Activated CD4-positive, alpha-beta T cell treated with anti-CD3 and anti-CD28 coated beads, Interleukin-10, Interleukin-2, amounts not matched to agents 100 ng/mL and 50 ng/mL, durations not matched to agents 16 hours and 8 hours (primary cell): ENCODE measurements at regions not wholly inside any gene's neighbourhood (a gene's known extent, or its start where the extent isn't known, plus 50 kb on each side); places are given as distances from the start of the nearest gene placed in this dataset.
"Not testable (repeated sequence)": the region's sequence is repeated elsewhere in the genome, so short reads cannot be mapped to it uniquely, and the experiment has no call there.

Experiments used
- DNase-seq: peaks from one replicate; pipeline ENCODE4 v3.0.0-alpha.2; 2020

- DNase-seq, result no peak
Observed at GRCh38 chr14:101251812-101252442, 309.4 kb upstream of the DIO3 start.

DNA sequence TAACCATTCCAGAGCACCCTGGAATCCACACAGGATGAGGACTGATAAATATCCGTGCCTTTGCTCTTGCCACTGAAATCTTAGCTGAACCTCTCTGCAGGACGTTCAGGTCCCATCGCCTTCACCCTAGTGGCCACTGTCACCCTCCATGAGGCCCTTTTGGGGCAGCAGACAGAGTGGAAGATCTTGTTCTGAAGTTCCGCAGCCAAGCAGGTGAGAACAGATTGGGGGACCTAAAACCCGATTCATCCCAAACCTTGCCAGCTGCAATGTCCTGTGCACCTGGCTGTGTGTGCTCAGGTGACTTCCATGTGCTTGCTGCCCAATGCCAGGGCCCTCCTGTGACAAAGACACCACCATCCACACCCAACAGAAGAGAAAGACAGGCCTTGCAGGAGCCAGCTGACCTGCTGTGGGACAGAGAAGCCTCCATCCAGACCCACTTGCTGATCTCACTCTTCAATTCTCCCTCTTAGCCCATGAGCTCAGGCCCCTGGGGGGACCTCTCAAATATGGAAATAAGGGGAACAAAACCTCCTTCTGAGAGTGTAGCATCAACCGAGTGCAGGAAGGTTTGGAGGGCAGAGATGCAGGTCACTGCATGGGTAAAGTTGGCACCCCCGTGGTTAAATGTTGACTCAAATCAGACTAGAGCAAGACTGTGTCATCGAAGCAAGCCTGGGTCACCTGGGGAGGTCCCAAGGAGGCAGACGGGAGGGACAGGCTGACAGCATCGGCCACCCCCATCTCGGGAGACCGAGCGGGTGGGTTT, 308.7 kb upstream of the DIO3 start:
- DNase-seq, result no peak

- no peak for DNase-seq
Observed at GRCh38 chr14:101253948-101254347, 307.3 kb upstream of the DIO3 start.

GRCh38 chr14:101254805-101255764, 306.2 kb upstream of the DIO3 start:
- DNase-seq, result no peak

- DNase-seq, result no peak
Observed at GRCh38 chr14:101255765-101256125, 305.6 kb upstream of the DIO3 start.

GRCh38 chr14:101256266-101256665, 305.0 kb upstream of the DIO3 start:
- DNase-seq, result no peak

DNA sequence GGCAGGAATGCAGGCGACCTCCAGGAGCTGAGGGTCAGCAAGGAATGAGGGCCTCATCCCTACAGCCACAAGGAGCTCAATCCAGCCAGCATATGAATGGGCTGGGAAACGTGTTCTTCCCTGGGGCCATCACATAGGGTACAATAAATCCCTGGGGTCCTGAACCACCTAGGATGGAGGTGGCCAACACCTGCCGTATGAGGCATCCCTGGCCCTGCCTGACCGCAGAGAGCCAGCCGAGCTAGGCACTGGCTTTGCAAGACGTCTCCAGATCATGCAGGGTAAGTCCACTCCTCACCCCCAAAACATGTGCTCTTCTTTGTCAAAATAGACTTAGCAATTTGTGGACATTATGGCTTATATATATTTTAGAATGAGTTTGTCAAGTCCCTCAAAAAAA, 303.7 kb upstream of the DIO3 start:
- DNase-seq, result no peak

DNA sequence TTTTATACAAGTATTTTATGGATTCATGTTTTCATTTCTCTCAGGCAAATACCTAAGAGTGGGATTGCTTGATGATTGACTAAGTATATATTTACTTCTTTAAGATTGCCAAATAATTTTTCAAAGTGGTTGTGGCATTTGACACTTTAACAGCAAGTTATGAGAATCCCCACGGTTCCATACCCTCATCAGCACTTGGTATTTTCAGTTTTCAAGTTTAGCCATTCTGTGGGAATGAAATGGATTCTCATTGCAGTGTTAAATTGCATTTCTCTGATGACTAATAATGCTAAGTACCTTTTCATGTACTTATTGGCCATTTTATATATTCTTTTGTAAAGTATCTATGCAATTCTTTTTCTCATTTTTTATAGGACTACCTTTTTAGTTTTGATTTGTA, 301.5 kb upstream of the DIO3 start:
- no peak for DNase-seq

DNA sequence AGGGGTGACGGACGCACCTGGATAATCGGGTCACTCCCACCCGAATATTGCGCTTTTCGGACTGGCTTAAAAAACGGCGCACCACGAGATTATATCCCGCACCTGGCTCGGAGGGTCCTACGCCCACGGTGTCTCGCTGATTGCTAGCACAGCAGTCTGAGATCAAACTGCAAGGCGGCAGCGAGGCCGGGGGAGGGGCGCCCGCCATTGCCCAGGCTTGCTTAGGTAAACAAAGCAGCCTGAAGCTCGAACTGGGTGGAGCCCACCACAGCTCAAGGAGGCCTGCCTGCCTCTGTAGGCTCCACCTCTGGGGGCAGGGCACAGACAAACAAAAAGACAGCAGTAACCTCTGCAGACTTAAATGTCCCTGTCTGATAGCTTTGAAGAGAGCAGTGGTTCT, 294.9 kb upstream of the DIO3 start:
- not testable (repeated sequence) for DNase-seq

- no peak for DNase-seq
Observed at GRCh38 chr14:101273091-101273490, 288.2 kb upstream of the DIO3 start.

DNA sequence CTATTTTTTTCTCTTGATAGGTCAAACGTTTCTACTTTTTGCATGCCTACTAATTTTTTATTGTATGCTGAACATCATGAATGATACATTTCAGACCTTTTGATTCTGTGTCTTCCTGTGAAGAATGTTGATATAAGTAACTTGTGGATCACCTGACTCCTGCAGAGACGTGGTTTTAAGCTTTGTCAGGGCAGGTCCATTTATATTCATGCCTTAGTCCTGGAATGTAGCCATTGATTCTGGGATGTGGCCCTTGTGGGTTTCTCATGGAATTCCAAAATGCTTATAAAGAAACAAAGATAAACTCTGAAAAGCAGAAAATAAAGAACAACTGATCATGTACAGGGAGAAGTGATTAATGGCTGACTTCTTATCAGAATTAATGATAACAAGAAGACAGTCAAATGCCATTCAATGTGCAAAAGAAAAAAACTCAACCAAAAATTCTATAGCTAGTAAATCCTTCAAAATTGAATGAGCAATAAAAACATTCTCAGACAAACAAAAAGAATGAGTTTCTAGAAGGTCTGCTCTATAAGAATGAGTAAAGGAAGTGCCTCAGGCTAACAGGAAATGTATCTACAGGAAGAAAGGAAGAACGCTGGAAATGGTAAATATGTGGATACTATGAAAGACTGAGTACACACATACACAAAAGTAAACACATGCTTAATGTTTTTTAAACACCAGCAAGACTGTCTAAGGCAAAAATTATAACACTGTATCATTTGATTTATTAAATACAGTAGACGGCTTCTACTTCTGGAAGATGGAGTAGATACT, 284.8 kb upstream of the DIO3 start:
- no peak for DNase-seq

- no peak for DNase-seq
Observed at GRCh38 chr14:101282418-101282817, 278.9 kb upstream of the DIO3 start.

- DNase-seq, result no peak
Observed at GRCh38 chr14:101284711-101285110, 276.6 kb upstream of the DIO3 start.

- no peak for DNase-seq
Observed at GRCh38 chr14:101286271-101287018, 274.9 kb upstream of the DIO3 start.

DNA sequence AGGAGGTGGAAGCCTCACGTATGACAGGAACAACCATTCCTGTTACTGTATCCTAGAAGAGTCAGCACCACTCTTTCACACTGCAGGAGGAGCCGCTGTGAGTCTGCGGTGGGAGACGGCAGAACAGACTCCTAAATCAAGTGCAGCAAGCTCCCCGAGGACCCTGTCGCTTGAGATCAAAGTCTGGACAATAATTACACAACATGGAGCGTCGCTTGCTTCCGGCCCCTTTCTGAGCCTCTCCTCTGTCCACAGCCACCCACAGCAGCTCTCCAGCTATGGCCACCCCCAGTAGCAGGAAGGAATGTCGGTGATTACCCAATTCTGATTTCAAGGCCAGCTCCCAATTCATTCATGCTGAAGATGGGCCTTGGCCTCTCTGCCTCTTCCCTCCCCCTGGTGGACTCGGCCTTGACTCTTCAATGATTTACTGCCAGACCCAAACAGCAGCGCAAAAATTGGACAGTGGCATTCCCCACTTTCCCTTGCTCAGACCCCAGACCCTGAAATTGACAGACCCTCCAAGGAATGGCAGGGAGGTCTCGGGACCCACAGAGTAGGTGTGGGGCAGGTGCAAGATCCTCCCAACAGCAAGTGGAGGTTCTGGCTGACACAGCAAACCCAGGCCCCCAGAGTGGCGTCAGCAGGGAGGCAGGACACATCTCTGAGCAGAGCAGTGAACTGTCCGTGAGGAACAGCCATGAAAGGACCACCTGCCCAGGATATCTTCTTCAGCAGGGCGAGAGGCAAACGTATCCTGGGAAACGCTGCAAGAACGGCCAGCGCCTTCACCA, 272.7 kb upstream of the DIO3 start:
- no peak for DNase-seq

- no peak for DNase-seq
Observed at GRCh38 chr14:101289230-101289690, 272.0 kb upstream of the DIO3 start.

DNA sequence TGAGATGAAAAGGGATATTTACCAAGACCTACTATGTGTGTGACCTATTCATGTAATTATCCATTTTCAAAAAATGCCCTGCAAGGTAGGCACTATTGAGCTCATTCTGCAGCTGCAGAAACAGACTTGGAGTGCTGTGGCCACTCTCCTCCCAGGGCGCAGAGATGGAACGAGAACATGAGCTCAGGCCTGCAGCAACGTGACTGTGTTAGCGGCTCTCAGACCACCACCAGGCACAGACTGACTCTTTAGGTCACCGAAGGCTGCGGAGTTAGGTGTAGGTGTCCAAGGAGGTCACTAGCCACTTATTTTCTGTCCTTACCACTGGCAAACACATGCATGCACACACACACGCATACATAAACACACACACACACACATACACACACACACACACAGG, 271.4 kb upstream of the DIO3 start:
- DNase-seq, result no peak

DNA sequence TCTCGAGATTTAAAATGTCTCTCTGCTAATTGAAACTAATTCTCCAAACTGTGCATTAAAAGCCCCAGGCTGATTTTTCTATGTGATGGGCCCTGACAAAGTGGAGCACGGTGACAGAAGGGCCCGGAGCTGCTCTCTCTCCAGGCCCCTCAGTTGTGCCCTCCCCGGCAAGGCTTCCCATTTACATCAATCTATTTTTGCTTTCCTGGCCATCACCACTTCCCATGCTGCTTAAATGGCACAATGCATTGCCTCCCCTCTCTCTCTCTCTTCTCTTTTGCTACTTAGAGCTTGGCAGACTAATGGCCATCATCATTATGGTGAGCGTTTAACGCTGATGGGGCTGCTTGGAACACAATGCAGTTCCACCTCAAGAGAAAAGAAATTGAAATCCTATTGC, 270.7 kb upstream of the DIO3 start:
- DNase-seq, result no peak

- DNase-seq, result no peak
Observed at GRCh38 chr14:101291390-101291789, 269.9 kb upstream of the DIO3 start.

- DNase-seq, result no peak
Observed at GRCh38 chr14:101292448-101292847, 268.8 kb upstream of the DIO3 start.

- no peak for DNase-seq
Observed at GRCh38 chr14:101293605-101294004, 267.7 kb upstream of the DIO3 start.
